IPS DF 4.7 (cell line): ENCODE measurements at regions not wholly inside any gene's neighbourhood (a gene's known extent, or its start where the extent isn't known, plus 50 kb on each side); places are given as distances from the start of the nearest gene placed in this dataset.

Experiments used
- DNase-seq: peaks from one replicate; pipeline ENCODE4 v3.0.0-alpha.2; 2013; ENCODE audit warnings: low spot score; ENCODE audit errors: extremely low read depth

DNA sequence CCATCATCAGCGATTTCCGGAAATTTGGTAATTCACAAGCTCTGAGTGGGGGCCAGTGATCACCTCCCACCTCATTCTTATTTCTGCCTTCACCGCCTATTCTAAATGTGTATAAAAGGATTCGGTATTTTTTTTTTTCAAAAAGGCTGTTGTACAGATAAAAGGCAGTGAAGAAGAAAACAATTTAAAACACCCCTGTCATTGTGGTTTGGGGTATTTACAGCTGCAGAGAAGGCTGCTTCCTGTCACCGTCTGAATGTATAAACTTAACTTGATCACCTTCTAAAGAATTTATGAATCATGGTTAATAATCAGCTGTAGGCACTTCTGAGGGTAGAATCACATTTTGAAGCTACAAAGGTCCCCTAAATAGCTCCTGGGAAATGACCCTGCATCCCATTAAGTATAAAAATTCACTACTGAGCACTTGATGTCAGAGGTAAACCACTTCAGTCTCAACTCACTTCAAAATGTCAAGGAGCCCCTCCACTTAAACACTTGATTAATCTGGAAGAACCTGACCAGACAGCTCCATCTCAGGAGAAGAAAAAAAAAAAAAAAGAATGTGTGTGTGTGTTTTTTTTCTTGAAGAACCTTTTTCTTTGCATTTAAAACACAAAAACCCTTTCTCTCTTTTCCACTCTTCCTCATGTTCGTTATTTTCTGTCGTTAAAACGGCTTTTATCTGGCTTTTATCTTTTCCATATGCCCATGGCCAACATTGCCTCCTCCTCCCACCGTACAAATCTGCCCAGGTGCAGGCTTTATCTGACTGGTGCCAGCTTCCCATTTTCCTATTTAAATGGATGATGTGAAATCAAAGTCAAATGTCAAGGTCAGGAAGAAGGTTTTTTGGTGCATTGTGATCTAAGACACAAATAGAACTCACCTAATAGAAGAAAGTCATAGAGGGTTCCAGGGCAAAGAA, 291.2 kb downstream of the IRX1 start:
- DNase-seq = no peak

DNA sequence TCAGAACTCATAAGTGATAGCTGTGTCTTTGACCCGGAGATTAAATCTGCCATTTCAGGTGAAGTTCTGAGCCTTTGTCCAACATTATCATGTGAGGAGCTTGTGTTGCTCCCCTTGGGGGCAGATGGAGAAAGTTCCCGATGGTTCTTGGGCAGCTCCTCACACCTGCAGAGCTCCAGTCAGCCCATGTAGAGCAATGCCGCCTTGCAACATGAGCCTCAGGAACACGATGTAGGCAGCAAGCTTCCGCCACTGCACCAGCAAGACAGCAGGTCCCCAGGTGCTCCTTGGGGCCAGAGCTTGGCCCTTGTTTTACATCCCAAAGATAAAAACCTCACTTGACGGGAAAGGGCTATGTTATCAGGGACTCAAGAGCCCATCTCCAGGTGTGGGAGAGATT, 292.7 kb downstream of the IRX1 start:
- DNase-seq = no peak

DNA sequence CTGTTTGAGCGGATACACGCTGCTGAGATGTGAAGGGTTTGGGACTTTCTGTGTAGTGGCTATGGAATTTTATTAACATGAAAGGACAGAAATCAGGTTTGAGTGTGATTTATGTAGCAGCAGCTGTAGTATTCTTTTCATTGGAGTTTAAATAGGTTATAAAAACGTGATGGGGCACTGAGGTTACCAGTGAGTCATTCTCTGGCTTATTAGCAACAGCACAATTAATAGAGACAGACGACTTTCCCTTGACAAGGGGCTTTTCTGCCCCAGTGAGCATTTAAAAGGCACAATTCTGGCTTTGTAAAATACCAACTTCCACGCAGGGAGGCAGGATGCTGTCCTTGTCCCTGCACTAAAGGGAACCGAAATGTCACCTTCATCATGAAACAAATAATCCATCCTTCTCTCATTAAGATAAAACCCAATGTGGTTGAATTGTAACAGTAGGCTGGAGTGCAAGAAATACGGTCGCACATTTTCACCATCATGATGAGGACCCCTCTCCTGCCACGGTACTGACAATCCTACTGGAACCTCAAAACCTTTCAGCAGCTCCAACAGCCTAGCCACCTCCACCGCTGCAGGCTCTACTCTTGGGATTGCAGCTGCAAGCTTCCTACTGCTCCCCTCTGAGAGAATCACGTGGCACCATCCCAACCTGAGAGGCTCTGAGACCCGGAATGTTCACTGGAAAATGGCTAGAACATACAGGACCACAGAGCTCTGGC, 293.9 kb downstream of the IRX1 start:
- no peak for DNase-seq

GRCh38 chr5:3891113-3891512, 295.5 kb downstream of the IRX1 start:
- no peak for DNase-seq

GRCh38 chr5:3893527-3893926, 297.9 kb downstream of the IRX1 start:
- DNase-seq = no peak

DNA sequence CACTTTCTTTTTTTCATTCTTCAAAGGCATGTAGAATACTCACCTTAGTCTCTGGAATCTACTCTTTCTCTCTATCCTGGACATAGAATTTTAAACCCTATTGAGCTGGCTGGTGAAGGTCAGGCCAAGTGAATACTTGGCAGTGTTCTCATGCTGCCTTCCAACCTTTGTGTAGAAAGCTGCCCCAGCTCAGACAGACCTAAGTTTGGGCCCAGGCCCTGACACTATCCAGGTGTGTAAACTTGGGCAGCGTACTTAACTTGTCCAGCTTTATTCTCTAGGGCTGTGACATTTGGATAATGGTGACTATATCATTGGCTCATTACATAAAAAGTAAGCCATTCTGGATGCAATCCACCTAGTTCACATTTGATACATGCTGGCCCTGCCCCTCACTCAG, 298.3 kb downstream of the IRX1 start:
- no peak for DNase-seq

DNA sequence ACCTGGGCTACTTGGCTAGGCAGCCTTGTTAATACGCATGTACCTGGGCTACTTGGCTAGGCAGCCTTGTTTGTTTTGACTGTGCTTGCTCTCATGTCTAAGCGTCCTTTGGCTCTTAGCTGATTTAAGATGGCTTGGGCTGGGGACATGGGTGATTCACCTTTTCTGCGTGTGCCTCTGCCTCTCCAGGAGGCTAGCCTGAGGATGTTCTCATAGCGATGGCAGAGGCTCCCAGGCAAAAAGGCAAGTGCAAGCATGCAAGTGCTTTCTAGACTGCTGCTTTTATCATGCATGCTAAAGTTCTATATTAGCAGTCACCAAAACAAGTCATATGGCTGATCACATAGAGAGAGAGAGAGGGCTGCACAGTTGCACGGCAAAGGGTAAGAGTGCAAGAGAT, 300.5 kb downstream of the IRX1 start:
- no peak for DNase-seq

DNA sequence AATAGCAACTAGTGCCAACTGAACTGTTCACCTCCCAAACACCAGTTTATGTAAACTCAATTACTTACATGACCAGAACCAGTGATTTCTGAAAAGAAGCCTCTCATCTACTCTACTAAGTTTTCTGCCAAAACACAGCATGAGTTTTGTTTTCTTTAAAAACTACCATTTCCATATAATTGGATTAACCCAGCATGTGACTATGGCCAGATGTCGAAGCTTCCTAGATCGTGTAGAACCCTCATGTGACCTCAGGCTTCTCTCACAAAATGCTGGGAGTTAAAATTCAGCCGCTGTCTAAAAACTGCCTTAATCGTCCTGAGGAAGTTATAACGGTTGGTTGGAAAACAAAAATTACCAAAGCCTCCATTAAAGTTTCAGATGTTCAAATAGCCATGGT, 303.5 kb downstream of the IRX1 start:
- DNase-seq = no peak

DNA sequence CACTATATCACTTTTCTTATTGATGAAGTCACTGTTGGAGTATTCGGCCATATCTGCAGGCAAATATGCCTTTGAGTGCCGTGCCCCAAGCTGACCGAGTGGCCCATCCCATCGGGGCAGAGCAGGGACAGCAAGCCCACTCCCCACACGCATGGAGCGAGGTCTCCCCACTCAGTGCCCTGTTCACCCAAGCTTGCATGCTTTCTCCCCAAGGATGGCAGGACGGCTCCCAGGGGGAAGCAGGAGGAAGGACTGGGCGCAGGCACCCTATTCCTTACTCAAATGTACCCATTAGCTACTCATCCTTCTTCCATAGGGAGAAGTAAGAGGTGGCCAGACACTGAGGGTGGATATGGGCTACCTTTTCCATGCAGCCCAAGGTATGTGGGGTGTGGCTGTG, 309.0 kb downstream of the IRX1 start:
- no peak for DNase-seq

GRCh38 chr5:3905031-3905430, 309.4 kb downstream of the IRX1 start:
- DNase-seq = no peak

- DNase-seq = no peak
These were observed 309.9 kb downstream of the IRX1 start for GRCh38 chr5:3905521-3905920.

GRCh38 chr5:3911111-3911510, 315.5 kb downstream of the IRX1 start:
- DNase-seq = no peak

- DNase-seq = no peak
These were observed 316.1 kb downstream of the IRX1 start for GRCh38 chr5:3911773-3912172.

- no peak for DNase-seq
These were observed 317.2 kb downstream of the IRX1 start for GRCh38 chr5:3912790-3913189.

DNA sequence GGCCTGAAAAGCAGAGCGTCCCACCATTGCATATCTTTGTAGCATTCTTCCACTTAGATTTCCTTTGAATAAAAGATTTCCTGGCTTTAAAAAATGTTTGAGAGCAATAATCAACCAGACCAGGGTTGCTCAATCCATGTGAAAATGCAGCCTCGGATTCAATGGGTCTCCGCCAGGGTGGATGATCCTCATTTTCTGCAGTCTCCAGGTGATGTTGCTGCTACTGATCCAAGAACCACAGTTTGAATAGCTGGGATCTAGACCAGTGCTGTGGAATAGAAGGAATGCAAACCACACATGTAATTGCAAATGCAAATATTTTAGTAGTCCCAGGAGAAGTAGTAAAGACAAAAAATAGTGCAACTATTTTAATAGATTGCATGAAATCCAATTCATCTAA, 317.6 kb downstream of the IRX1 start:
- DNase-seq = no peak

DNA sequence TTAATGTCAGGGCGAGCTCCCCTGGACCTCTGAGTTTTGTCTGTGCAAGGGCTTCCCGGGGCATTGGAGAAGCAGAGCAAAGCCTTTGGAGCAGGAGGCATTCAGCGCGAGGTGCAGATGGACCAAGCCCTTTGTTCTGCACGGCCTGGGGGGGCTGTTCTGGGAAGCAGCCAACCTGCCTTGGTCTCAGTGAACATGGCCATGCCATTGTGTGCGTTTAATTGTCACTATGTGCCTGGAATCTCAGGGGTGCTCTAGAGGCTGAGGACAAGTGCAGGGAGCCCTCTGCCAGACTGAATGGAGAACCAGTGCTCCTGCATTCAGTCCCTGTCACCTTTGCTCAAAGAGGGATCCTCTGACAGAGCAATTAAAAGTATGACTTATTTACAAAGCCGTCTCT, 329.4 kb downstream of the IRX1 start:
- DNase-seq = no peak

GRCh38 chr5:3925935-3926334, 330.3 kb downstream of the IRX1 start:
- no peak for DNase-seq

DNA sequence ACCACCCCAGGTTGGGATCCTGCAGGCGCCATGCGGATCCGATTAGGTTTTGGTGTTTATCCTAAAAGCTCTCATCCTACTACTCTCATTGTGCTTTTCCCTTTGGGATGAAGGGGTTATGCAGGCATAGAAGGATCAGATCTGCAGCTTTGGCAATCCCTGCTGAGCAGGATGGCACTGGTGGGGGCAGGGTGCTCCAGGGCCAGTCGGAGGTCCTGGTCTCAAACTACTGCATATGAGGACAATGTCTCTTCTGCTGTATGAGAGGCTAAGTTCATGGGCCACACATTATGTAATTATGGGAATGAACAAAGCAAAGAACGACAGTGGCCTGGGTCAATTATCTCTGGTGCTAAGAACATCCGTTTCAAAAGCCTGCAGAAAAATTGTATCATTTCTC, 334.2 kb downstream of the IRX1 start:
- DNase-seq = no peak

GRCh38 chr5:3931976-3932375, 336.3 kb downstream of the IRX1 start:
- DNase-seq = no peak

DNA sequence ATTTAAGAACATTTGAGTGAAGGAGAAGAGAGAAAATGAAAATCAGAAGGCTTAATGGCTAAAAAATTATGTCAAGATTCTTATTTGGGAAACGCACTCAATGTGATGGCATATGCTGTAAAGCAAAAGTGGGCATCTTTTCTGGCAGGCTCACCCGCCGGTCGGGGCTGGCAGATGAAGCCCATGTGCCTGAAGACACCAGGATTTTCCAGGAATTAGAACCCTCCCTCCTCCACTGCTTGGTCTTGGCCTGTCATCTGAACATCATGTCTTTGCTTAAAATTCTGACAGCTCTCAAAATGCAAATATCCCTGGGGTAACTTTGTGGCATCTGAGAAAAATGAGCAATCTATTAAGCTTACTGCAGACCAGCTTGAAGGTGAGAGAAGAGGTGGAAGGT, 337.9 kb downstream of the IRX1 start:
- DNase-seq = no peak

DNA sequence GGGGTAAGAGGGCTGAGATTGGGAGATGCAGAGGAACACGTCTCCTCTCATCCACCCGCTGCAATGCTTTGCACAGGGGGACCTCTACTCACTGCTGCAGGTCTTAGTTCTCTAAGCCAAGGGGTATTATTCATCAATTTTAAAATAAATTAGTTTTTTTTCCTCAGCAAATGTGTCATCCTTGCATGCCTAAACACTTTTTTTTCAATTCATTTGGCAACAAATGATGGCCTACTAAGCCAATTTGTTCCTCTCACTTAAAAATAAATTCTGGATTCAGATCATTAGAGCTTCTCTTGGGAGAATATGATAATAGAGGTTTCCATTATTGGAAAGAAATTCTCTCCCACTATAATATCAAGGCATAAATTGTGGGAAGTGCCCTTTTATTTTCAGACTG, 338.3 kb downstream of the IRX1 start:
- DNase-seq = no peak

DNA sequence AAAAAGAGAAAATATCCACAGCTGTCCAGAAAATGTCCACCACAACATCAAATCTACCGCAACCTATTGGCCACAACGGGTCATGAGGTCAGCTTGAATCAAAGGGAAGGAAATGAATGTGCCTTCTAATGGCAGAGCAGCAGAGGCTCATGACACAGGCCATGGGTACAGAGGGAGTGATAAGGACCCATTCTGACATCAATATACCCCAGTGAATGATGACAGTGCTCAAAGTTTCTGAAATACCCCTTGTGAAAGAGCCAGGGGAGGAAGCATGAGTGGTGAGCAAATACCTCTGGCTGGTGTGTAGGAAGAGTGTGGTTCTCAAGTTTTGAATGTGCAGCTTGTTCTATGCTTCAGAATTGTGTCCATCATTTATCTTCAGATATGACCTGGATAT, 348.2 kb downstream of the IRX1 start:
- DNase-seq = no peak

DNA sequence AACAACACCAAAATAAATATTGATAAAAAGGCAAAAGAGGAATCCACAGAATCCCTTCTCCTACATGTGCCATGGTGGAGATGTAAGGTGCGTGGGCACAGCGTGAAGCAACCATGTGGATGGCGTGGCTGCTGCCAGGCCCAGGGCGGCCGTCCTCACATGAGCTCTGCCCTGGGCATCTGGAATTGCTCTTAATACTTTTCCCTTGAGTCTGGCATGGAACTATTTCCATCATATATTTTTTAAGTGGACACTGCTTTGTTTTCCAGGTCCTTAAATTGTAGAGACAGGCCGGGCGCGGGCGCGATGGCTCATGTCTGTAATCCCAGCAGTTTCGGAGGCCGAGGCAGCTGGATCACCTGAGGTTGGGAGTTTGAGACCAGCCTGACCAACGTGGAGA, 349.3 kb downstream of the IRX1 start:
- no peak for DNase-seq
